Neural progenitor cell (in vitro differentiated cells): ENCODE measurements at regions not wholly inside any gene's neighbourhood (a gene's known extent, or its start where the extent isn't known, plus 50 kb on each side); places are given as distances from the start of the nearest gene placed in this dataset.

Experiments used
- DNase-seq: peaks from one replicate; pipeline ENCODE4 v3.0.0-alpha.2; 2016; ENCODE audit warnings: low spot score
- H2AFZ ChIP-seq: fragments of 200-600 bp; sonication (generic); replicated peaks from 2 replicates; pipeline ENCODE4 v1.6.1; 2016; ENCODE audit warnings: antibody characterized with exemption
- H3F3A ChIP-seq: fragments of 200-600 bp; sonication (generic); 2 replicates; pipeline ENCODE4 v1.6.1; 2016; ENCODE audit warnings: antibody characterized with exemption, low read depth
- H3K27ac ChIP-seq: fragments of 200-600 bp; sonication (generic); 2 replicates; pipeline ENCODE4 v1.5.1; 2016; ENCODE audit warnings: mild to moderate bottlenecking
- H3K27me3 ChIP-seq: fragments of 200-600 bp; sonication (generic); 2 replicates; pipeline ENCODE4 v1.6.1; 2016; ENCODE audit warnings: mild to moderate bottlenecking, moderate library complexity
- H3K36me3 ChIP-seq: fragments of 200-600 bp; sonication (generic); 2 replicates; pipeline ENCODE4 v1.5.1; 2016
- H3K4me1 ChIP-seq: fragments of 200-600 bp; sonication (generic); 2 replicates; pipeline ENCODE4 v1.6.1; 2016; ENCODE audit warnings: mixed run types
- H3K4me2 ChIP-seq: fragments of 200-600 bp; sonication (generic); 2 replicates; pipeline ENCODE4 v1.6.1; 2016
- H3K4me3 ChIP-seq: fragments of 200-600 bp; sonication (generic); 2 replicates; pipeline ENCODE4 v1.5.1; 2016
- H3K79me2 ChIP-seq: fragments of 200-600 bp; sonication (generic); 2 replicates; pipeline ENCODE4 v1.6.1; 2016; ENCODE audit warnings: low read depth
- H3K9ac ChIP-seq: fragments of 200-600 bp; sonication (generic); 2 replicates; pipeline ENCODE4 v1.6.1; 2016
- H3K9me3 ChIP-seq: fragments of 200-600 bp; sonication (generic); 2 replicates; pipeline ENCODE4 v1.5.1; 2016; ENCODE audit warnings: low read depth
- H4K20me1 ChIP-seq: fragments of 200-600 bp; sonication (generic); 2 replicates; pipeline ENCODE4 v1.6.1; 2016; ENCODE audit warnings: low read depth
- H3K27ac Mint-ChIP-seq: 3 replicates; pipeline ENCODE4 v1.8.0; 2021; ENCODE audit warnings: mixed read lengths
- H3K27me3 Mint-ChIP-seq: 2 replicates; pipeline ENCODE4 v1.8.0; 2022; ENCODE audit warnings: low read depth, mild to moderate bottlenecking, inconsistent platforms, moderate library complexity, mixed read lengths; ENCODE audit not compliant: insufficient read depth
- H3K36me3 Mint-ChIP-seq: 3 replicates; pipeline ENCODE4 v1.8.0; 2021; ENCODE audit warnings: mixed read lengths
- H3K4me1 Mint-ChIP-seq: 3 replicates; pipeline ENCODE4 v1.8.0; 2021; ENCODE audit warnings: mixed read lengths
- H3K4me3 Mint-ChIP-seq: 3 replicates; pipeline ENCODE4 v1.8.0; 2021; ENCODE audit warnings: mild to moderate bottlenecking, moderate library complexity, mixed read lengths
- H3K9me3 Mint-ChIP-seq: 3 replicates; pipeline ENCODE4 v1.8.0; 2020; ENCODE audit warnings: mixed read lengths
- CTCF ChIP-seq: fragments of 200-600 bp; sonication (generic); IDR thresholded peaks from 2 replicates; pipeline ENCODE4 v1.5.1; 2017; ENCODE audit warnings: antibody characterized with exemption, mild to moderate bottlenecking
- EZH2 ChIP-seq: fragments of 200-600 bp; sonication (generic); IDR thresholded peaks from 2 replicates; pipeline ENCODE4 v1.6.1; 2017; ENCODE audit warnings: antibody characterized with exemption, mild to moderate bottlenecking, moderate library complexity
- EZH2phosphoT487 ChIP-seq: fragments of 200-600 bp; sonication (generic); IDR thresholded peaks from 2 replicates; pipeline ENCODE4 v1.6.1; 2017; ENCODE audit warnings: antibody characterized with exemption

- no peak for DNase-seq
- Histone ChIP-seq H3K27ac (no peak overlapping the region), H3K9ac (no peak overlapping the region)
Observed at GRCh38 chr9:90296539-90296938, 346.1 kb downstream of the DIRAS2 start.

DNA sequence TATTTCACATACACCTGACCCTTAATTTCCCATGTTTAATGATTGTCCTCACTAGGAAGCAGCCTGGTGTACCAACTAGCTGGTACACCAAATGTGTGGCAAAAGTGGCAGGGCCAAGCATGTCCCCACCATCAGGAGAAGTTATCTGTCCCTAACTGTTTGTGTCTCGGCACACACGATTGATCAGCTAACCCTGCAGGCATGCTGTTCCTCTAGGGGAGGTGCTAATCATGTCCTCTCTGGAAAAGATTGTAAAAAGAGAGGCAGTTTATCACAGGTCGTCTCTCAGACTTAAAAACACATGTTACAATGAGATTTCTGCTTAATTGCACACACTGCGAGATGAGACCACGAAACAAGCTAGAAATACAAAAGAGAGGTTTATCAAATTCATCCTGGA lies 342.7 kb downstream of the DIRAS2 start:
- Histone ChIP-seq H3K4me2 (no peak overlapping the region), H2AFZ (peak overlapping the region; percentile 6), H4K20me1 (no peaks in the 10 kb centered on the region), H3K36me3 (no peaks in the 10 kb centered on the region), H3K4me3 (no peak overlapping the region), H3K79me2 (no peaks in the 10 kb centered on the region), H3K27ac (no peak overlapping the region), H3F3A (no peaks in the 10 kb centered on the region), H3K27me3 (no peaks in the 10 kb centered on the region), H3K9ac (no peak overlapping the region), H3K4me1 (no peaks in the 10 kb centered on the region), H3K9me3 (no peaks in the 10 kb centered on the region)
- peaks cover 39% of the 10 kb centered on the region for H3K4me1 Mint-ChIP-seq
- no peaks in the 10 kb centered on the region for H3K36me3 Mint-ChIP-seq
- no peak for TF ChIP-seq EZH2
- TF ChIP-seq EZH2phosphoT487, result no peak
- no peak for TF ChIP-seq CTCF
- no peaks in the 10 kb centered on the region for H3K9me3 Mint-ChIP-seq
- no peak overlapping the region for H3K27ac Mint-ChIP-seq
- no peak overlapping the region for H3K4me3 Mint-ChIP-seq
- H3K27me3 Mint-ChIP-seq, result peaks cover 2% of the 10 kb centered on the region
- peak; percentile 9 for DNase-seq

More at GRCh38 chr9:90296539-90296938, 346.1 kb downstream of the DIRAS2 start:
- no peaks in the 10 kb centered on the region for H3K27me3 ChIP-seq
- no peaks in the 10 kb centered on the region for H3K9me3 ChIP-seq
- H3K79me2 ChIP-seq, result no peaks in the 10 kb centered on the region
- no peaks in the 10 kb centered on the region for H4K20me1 ChIP-seq
- peaks cover 2% of the 10 kb centered on the region for H3K27me3 Mint-ChIP-seq
- H3K36me3 ChIP-seq, result no peaks in the 10 kb centered on the region
- no peak overlapping the region for H3K27ac Mint-ChIP-seq
- no peaks in the 10 kb centered on the region for H3K4me1 ChIP-seq
- TF ChIP-seq EZH2 (no peak), CTCF (no peak), EZH2phosphoT487 (no peak)
- H3F3A ChIP-seq, result no peaks in the 10 kb centered on the region
- H3K4me3 Mint-ChIP-seq, result no peak overlapping the region
- peaks cover 32% of the 10 kb centered on the region for H3K4me1 Mint-ChIP-seq
- H2AFZ ChIP-seq, result peak overlapping the region; percentile 22
- H3K4me2 ChIP-seq, result no peak overlapping the region
- no peaks in the 10 kb centered on the region for H3K36me3 Mint-ChIP-seq
- no peaks in the 10 kb centered on the region for H3K9me3 Mint-ChIP-seq
- H3K4me3 ChIP-seq, result no peak overlapping the region

- H2AFZ ChIP-seq, result no peak overlapping the region
- no peak for DNase-seq
- H3K27me3 ChIP-seq, result no peaks in the 10 kb centered on the region
Observed at GRCh38 chr9:90300611-90301276, 341.9 kb downstream of the DIRAS2 start.

More at GRCh38 chr9:90300611-90301276, 341.9 kb downstream of the DIRAS2 start:
- TF ChIP-seq EZH2 (no peak), CTCF (no peak), EZH2phosphoT487 (no peak)
- Mint-ChIP-seq H3K27me3 (peaks cover 2% of the 10 kb centered on the region), H3K9me3 (no peaks in the 10 kb centered on the region), H3K4me3 (no peak overlapping the region), H3K4me1 (peaks cover 37% of the 10 kb centered on the region), H3K27ac (no peak overlapping the region), H3K36me3 (no peaks in the 10 kb centered on the region)
- Histone ChIP-seq H3K4me3 (no peak overlapping the region), H3K4me2 (no peak overlapping the region), H3K79me2 (no peaks in the 10 kb centered on the region), H3K9me3 (no peaks in the 10 kb centered on the region), H3K9ac (no peak overlapping the region), H3K36me3 (no peaks in the 10 kb centered on the region), H3K27ac (no peak overlapping the region), H4K20me1 (no peaks in the 10 kb centered on the region), H3F3A (no peaks in the 10 kb centered on the region), H3K4me1 (no peaks in the 10 kb centered on the region)
